ENCODE measurements at regions not wholly inside any gene's neighbourhood (a gene's known extent, or its start where the extent isn't known, plus 50 kb on each side); places are given as distances from the start of the nearest gene placed in this dataset.

GRCh38 chr12:113555226-113555625 is 83.6 kb upstream of the LHX5 start:
- TF ChIP-seq CTCF (IDR thresholded peaks at IDR 0.05), result no peak
- TF ChIP-seq POLR2A (IDR thresholded peaks at IDR 0.05), result no peak
